HG03571 (cell line): ENCODE measurements at regions not wholly inside any gene's neighbourhood (a gene's known extent, or its start where the extent isn't known, plus 50 kb on each side); places are given as distances from the start of the nearest gene placed in this dataset.

Experiments
- ATAC-seq: cut with Tn5 transposase; IDR thresholded peaks from one replicate; pipeline ENCODE4 v1.9.1; 2021; ENCODE audit not compliant: unreplicated experiment

GRCh38 chr9:38229504-38230155 lies 160.6 kb upstream of the SHB start:
- ATAC-seq: no peak

GRCh38 chr9:38229104-38229500 lies 160.1 kb upstream of the SHB start:
- no peak for ATAC-seq

GRCh38 chr9:38228331-38229103 lies 159.5 kb upstream of the SHB start:
- no peak for ATAC-seq

- no peak for ATAC-seq
These were observed 158.6 kb upstream of the SHB start for GRCh38 chr9:38227656-38228055.

- no peak for ATAC-seq
These were observed 158.1 kb upstream of the SHB start for GRCh38 chr9:38227061-38227540.

- no peak for ATAC-seq
These were observed 157.5 kb upstream of the SHB start for GRCh38 chr9:38226491-38226951.

GRCh38 chr9:38224941-38225340 lies 155.9 kb upstream of the SHB start:
- no peak for ATAC-seq

- ATAC-seq: no peak
These were observed 147.5 kb upstream of the SHB start for GRCh38 chr9:38216572-38216971.

GRCh38 chr9:38215465-38215864 lies 146.4 kb upstream of the SHB start:
- ATAC-seq: no peak

GRCh38 chr9:38214432-38214831 lies 145.4 kb upstream of the SHB start:
- ATAC-seq: no peak

- no peak for ATAC-seq
These were observed 144.7 kb upstream of the SHB start for GRCh38 chr9:38213631-38214299.

GRCh38 chr9:38212016-38212415 lies 143.0 kb upstream of the SHB start:
- ATAC-seq: no peak

GRCh38 chr9:38211002-38211401 lies 142.0 kb upstream of the SHB start:
- ATAC-seq: no peak

- no peak for ATAC-seq
These were observed 139.3 kb upstream of the SHB start for GRCh38 chr9:38208206-38208901.

- no peak for ATAC-seq
These were observed 138.3 kb upstream of the SHB start for GRCh38 chr9:38207247-38207778.

GRCh38 chr9:38205279-38205678 lies 136.3 kb upstream of the SHB start:
- no peak for ATAC-seq

- no peak for ATAC-seq
These were observed 133.4 kb upstream of the SHB start for GRCh38 chr9:38202336-38202938.

GRCh38 chr9:38201844-38202243 lies 132.8 kb upstream of the SHB start:
- no peak for ATAC-seq

GRCh38 chr9:38200431-38200830 lies 131.4 kb upstream of the SHB start:
- no peak for ATAC-seq

- no peak for ATAC-seq
These were observed 129.1 kb upstream of the SHB start for GRCh38 chr9:38198140-38198539.

- ATAC-seq: no peak
These were observed 127.7 kb upstream of the SHB start for GRCh38 chr9:38196714-38197113.
